ENCODE measurements at regions not wholly inside any gene's neighbourhood (a gene's known extent, or its start where the extent isn't known, plus 50 kb on each side); places are given as distances from the start of the nearest gene placed in this dataset.

DNA sequence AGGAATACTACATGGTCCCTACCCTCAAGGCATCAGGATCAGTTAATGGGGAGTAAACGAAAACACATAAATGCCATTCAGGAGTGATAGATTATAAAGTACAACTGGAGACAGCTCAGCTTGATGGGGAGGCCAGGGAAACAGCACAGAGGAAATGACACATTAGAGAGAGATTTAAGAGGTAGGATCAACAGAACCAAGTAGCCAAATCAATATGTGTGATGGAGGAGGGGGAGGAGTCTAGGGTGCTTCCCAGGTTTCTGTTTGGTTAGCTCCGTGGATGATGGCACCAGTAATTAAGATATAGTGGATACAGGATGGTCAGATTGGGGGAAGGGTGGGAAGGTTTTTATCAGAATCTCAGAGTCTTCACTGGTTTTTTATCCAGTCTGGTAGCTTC, 229.5 kb upstream of the ROPN1 start:
- no peaks in the 10 kb centered on the region for H3K36me3 ChIP-seq (ENCODE audit: control insufficient read depth, insufficient read depth, low read length, severe bottlenecking)
- no peak overlapping the region for H3K4me3 ChIP-seq (ENCODE audit: low read length)
- no peak overlapping the region for H3K9ac ChIP-seq (ENCODE audit: low read length)
- no peaks in the 10 kb centered on the region for H3K27me3 ChIP-seq (replicated peaks; ENCODE audit: control insufficient read depth, insufficient read depth, low read length)
- no peaks in the 10 kb centered on the region for H3K4me1 ChIP-seq (ENCODE audit: control insufficient read depth, insufficient read depth, low read length)
- DNase-seq (ENCODE audit: low read depth) = no peak
- H3K9me3 ChIP-seq (ENCODE audit: control insufficient read depth, low read length) = no peaks in the 10 kb centered on the region

GRCh38 chr3:124223853-124224252, 231.9 kb upstream of the ROPN1 start:
- Histone ChIP-seq H3K4me1 (ENCODE audit: control insufficient read depth, insufficient read depth, low read length) (no peaks in the 10 kb centered on the region), H3K36me3 (ENCODE audit: control insufficient read depth, insufficient read depth, low read length, severe bottlenecking) (no peaks in the 10 kb centered on the region), H3K4me3 (ENCODE audit: low read length) (no peak overlapping the region), H3K27me3 (replicated peaks; ENCODE audit: control insufficient read depth, insufficient read depth, low read length) (no peaks in the 10 kb centered on the region), H3K9ac (ENCODE audit: low read length) (no peak overlapping the region), H3K9me3 (ENCODE audit: control insufficient read depth, low read length) (peaks cover 5% of the 10 kb centered on the region)
- DNase-seq (ENCODE audit: low read depth) = no peak

DNA sequence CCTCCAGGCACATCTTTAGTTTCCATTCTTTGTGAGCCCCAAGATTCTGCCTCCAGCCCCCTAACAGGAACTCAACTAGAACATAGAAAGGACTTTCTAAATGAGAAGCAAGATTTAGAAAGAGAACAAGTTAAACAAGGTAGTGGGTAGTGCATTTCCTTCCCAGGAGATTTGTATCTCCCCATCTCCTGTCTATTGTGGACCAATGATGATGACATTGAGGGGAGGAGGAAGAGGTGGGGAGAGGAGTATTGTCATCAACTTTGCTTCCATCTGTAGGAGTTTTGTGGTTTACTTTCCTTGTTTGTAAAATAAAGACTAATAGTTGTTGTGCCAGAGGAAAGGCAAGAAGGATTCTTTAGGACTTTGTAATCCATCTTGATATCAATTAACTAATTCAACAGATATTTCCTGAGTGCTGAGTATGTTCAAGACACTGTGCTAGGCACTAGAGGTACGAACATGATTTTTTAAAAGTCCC, 235.3 kb upstream of the ROPN1 start:
- H3K9ac ChIP-seq (ENCODE audit: low read length) = no peak overlapping the region
- no peak for DNase-seq (ENCODE audit: low read depth)
- no peaks in the 10 kb centered on the region for H3K4me1 ChIP-seq (ENCODE audit: control insufficient read depth, insufficient read depth, low read length)
- no peaks in the 10 kb centered on the region for H3K36me3 ChIP-seq (ENCODE audit: control insufficient read depth, insufficient read depth, low read length, severe bottlenecking)
- H3K27me3 ChIP-seq (replicated peaks; ENCODE audit: control insufficient read depth, insufficient read depth, low read length) = no peaks in the 10 kb centered on the region
- peaks cover 7% of the 10 kb centered on the region for H3K9me3 ChIP-seq (ENCODE audit: control insufficient read depth, low read length)
- no peak overlapping the region for H3K4me3 ChIP-seq (ENCODE audit: low read length)

GRCh38 chr3:124229420-124229819, 237.5 kb upstream of the ROPN1 start:
- Histone ChIP-seq H3K27me3 (replicated peaks; ENCODE audit: control insufficient read depth, insufficient read depth, low read length) (no peaks in the 10 kb centered on the region), H3K4me3 (ENCODE audit: low read length) (no peak overlapping the region), H3K9me3 (ENCODE audit: control insufficient read depth, low read length) (peaks cover 7% of the 10 kb centered on the region), H3K9ac (ENCODE audit: low read length) (no peak overlapping the region), H3K36me3 (ENCODE audit: control insufficient read depth, insufficient read depth, low read length, severe bottlenecking) (no peaks in the 10 kb centered on the region), H3K4me1 (ENCODE audit: control insufficient read depth, insufficient read depth, low read length) (no peaks in the 10 kb centered on the region)
- DNase-seq (ENCODE audit: low read depth) = no peak

- H3K9me3 ChIP-seq (ENCODE audit: control insufficient read depth, low read length) = peaks cover 7% of the 10 kb centered on the region
- DNase-seq (ENCODE audit: low read depth) = no peak
- H3K27me3 ChIP-seq (replicated peaks; ENCODE audit: control insufficient read depth, insufficient read depth, low read length) = no peaks in the 10 kb centered on the region
Observed at GRCh38 chr3:124229836-124230235, 237.9 kb upstream of the ROPN1 start.

DNA sequence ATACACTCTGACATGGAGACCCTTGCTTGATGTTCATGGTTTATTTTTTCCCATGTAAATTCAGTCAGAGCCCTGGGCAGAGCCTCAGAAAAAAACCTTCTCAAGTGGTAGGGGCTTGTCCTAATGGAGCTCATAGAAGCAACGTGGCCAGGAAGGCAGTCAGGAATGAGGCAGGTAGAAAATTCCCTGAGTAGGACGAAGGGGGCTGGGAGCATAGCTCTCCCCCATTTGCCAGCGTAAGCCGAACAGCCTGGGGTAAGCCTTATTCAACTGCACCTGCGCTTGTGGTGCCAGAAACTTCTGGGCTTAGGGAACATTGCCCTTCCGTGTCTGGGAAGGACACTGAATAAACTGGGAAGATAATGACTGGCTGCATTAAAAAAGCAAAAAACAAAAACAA, 238.5 kb upstream of the ROPN1 start:
- DNase-seq (ENCODE audit: low read depth) = no peak
- Histone ChIP-seq H3K9ac (ENCODE audit: low read length) (no peak overlapping the region), H3K4me3 (ENCODE audit: low read length) (no peak overlapping the region), H3K36me3 (ENCODE audit: control insufficient read depth, insufficient read depth, low read length, severe bottlenecking) (no peaks in the 10 kb centered on the region), H3K9me3 (ENCODE audit: control insufficient read depth, low read length) (peaks cover 7% of the 10 kb centered on the region), H3K27me3 (replicated peaks; ENCODE audit: control insufficient read depth, insufficient read depth, low read length) (no peaks in the 10 kb centered on the region), H3K4me1 (ENCODE audit: control insufficient read depth, insufficient read depth, low read length) (no peaks in the 10 kb centered on the region)

More at GRCh38 chr3:124229836-124230235, 237.9 kb upstream of the ROPN1 start:
- no peaks in the 10 kb centered on the region for H3K4me1 ChIP-seq (ENCODE audit: control insufficient read depth, insufficient read depth, low read length)
- no peak overlapping the region for H3K9ac ChIP-seq (ENCODE audit: low read length)
- no peak overlapping the region for H3K4me3 ChIP-seq (ENCODE audit: low read length)
- H3K36me3 ChIP-seq (ENCODE audit: control insufficient read depth, insufficient read depth, low read length, severe bottlenecking) = no peaks in the 10 kb centered on the region

GRCh38 chr3:124230998-124231397, 239.1 kb upstream of the ROPN1 start:
- no peak overlapping the region for H3K4me3 ChIP-seq (ENCODE audit: low read length)
- no peaks in the 10 kb centered on the region for H3K27me3 ChIP-seq (replicated peaks; ENCODE audit: control insufficient read depth, insufficient read depth, low read length)
- DNase-seq (ENCODE audit: low read depth) = no peak
- no peaks in the 10 kb centered on the region for H3K4me1 ChIP-seq (ENCODE audit: control insufficient read depth, insufficient read depth, low read length)
- no peaks in the 10 kb centered on the region for H3K36me3 ChIP-seq (ENCODE audit: control insufficient read depth, insufficient read depth, low read length, severe bottlenecking)
- no peak overlapping the region for H3K9ac ChIP-seq (ENCODE audit: low read length)
- H3K9me3 ChIP-seq (ENCODE audit: control insufficient read depth, low read length) = peaks cover 7% of the 10 kb centered on the region

DNA sequence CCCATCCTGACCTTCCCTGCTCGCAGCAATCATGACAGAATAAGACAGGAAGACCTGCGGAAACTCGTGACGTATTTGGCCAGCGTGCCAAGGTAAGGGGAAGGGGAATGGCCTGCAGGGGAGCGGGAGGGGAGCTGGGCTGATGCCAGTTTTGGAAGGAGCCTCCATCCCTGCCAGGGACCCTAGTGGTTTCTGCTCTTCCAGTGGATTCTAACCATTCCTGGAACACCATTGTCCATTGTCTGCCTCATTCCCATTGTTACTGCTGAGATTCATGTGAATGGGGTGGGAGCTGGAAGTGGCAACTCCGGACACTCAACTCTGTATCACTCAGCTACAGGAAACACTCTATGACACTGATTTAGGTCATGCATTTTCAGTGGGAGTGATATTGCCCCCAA, 242.9 kb upstream of the ROPN1 start:
- no peak for DNase-seq (ENCODE audit: low read depth)
- no peak overlapping the region for H3K9ac ChIP-seq (ENCODE audit: low read length)
- no peaks in the 10 kb centered on the region for H3K9me3 ChIP-seq (ENCODE audit: control insufficient read depth, low read length)
- H3K4me1 ChIP-seq (ENCODE audit: control insufficient read depth, insufficient read depth, low read length) = no peaks in the 10 kb centered on the region
- no peaks in the 10 kb centered on the region for H3K36me3 ChIP-seq (ENCODE audit: control insufficient read depth, insufficient read depth, low read length, severe bottlenecking)
- no peak overlapping the region for H3K4me3 ChIP-seq (ENCODE audit: low read length)
- no peaks in the 10 kb centered on the region for H3K27me3 ChIP-seq (replicated peaks; ENCODE audit: control insufficient read depth, insufficient read depth, low read length)

GRCh38 chr3:124235446-124235845, 243.5 kb upstream of the ROPN1 start:
- no peak overlapping the region for H3K9ac ChIP-seq (ENCODE audit: low read length)
- no peaks in the 10 kb centered on the region for H3K4me1 ChIP-seq (ENCODE audit: control insufficient read depth, insufficient read depth, low read length)
- no peaks in the 10 kb centered on the region for H3K36me3 ChIP-seq (ENCODE audit: control insufficient read depth, insufficient read depth, low read length, severe bottlenecking)
- H3K27me3 ChIP-seq (replicated peaks; ENCODE audit: control insufficient read depth, insufficient read depth, low read length) = no peaks in the 10 kb centered on the region
- no peaks in the 10 kb centered on the region for H3K9me3 ChIP-seq (ENCODE audit: control insufficient read depth, low read length)
- no peak overlapping the region for H3K4me3 ChIP-seq (ENCODE audit: low read length)
- DNase-seq (ENCODE audit: low read depth) = no peak

GRCh38 chr3:124243177-124243859, 251.4 kb upstream of the ROPN1 start:
- no peak for DNase-seq (ENCODE audit: low read depth)
- Histone ChIP-seq H3K9me3 (ENCODE audit: control insufficient read depth, low read length) (no peaks in the 10 kb centered on the region), H3K9ac (ENCODE audit: low read length) (no peak overlapping the region), H3K4me3 (ENCODE audit: low read length) (no peak overlapping the region), H3K27me3 (replicated peaks; ENCODE audit: control insufficient read depth, insufficient read depth, low read length) (no peaks in the 10 kb centered on the region), H3K4me1 (ENCODE audit: control insufficient read depth, insufficient read depth, low read length) (peaks cover 8% of the 10 kb centered on the region), H3K36me3 (ENCODE audit: control insufficient read depth, insufficient read depth, low read length, severe bottlenecking) (no peaks in the 10 kb centered on the region)

GRCh38 chr3:124246376-124246775, 254.5 kb upstream of the ROPN1 start:
- no peaks in the 10 kb centered on the region for H3K36me3 ChIP-seq (ENCODE audit: control insufficient read depth, insufficient read depth, low read length, severe bottlenecking)
- H3K9me3 ChIP-seq (ENCODE audit: control insufficient read depth, low read length) = no peaks in the 10 kb centered on the region
- DNase-seq (ENCODE audit: low read depth) = no peak
- H3K9ac ChIP-seq (ENCODE audit: low read length) = no peak overlapping the region
- H3K4me3 ChIP-seq (ENCODE audit: low read length) = no peak overlapping the region
- H3K27me3 ChIP-seq (replicated peaks; ENCODE audit: control insufficient read depth, insufficient read depth, low read length) = no peaks in the 10 kb centered on the region
- H3K4me1 ChIP-seq (ENCODE audit: control insufficient read depth, insufficient read depth, low read length) = peaks cover 21% of the 10 kb centered on the region

DNA sequence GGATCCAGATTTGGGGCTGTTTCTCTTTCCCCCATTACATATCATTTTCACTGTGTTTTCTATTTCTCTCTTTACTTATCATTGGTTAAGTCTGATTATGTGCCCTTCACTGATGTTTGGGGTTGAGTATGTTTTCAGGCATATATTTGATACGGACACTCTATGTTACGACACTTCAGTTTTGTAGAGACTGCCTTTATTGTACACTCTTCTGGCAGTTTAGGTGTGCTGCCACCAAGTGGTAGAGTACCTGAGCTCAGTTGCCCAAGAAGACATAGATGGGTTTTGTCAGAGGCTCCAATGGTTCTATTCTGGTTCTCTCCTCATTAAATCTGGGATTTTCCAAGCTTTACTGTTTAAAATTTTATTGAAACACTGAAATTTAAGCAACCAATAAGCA, 255.0 kb upstream of the ROPN1 start:
- Histone ChIP-seq H3K36me3 (ENCODE audit: control insufficient read depth, insufficient read depth, low read length, severe bottlenecking) (no peaks in the 10 kb centered on the region), H3K27me3 (replicated peaks; ENCODE audit: control insufficient read depth, insufficient read depth, low read length) (no peaks in the 10 kb centered on the region), H3K4me3 (ENCODE audit: low read length) (no peak overlapping the region), H3K4me1 (ENCODE audit: control insufficient read depth, insufficient read depth, low read length) (peaks cover 21% of the 10 kb centered on the region), H3K9me3 (ENCODE audit: control insufficient read depth, low read length) (no peaks in the 10 kb centered on the region), H3K9ac (ENCODE audit: low read length) (no peak overlapping the region)
- peak; percentile 16 for DNase-seq (ENCODE audit: low read depth)

Data from adipocyte (in vitro differentiated cells).